ENCODE measurements at regions not wholly inside any gene's neighbourhood (a gene's known extent, or its start where the extent isn't known, plus 50 kb on each side); places are given as distances from the start of the nearest gene placed in this dataset.

DNA sequence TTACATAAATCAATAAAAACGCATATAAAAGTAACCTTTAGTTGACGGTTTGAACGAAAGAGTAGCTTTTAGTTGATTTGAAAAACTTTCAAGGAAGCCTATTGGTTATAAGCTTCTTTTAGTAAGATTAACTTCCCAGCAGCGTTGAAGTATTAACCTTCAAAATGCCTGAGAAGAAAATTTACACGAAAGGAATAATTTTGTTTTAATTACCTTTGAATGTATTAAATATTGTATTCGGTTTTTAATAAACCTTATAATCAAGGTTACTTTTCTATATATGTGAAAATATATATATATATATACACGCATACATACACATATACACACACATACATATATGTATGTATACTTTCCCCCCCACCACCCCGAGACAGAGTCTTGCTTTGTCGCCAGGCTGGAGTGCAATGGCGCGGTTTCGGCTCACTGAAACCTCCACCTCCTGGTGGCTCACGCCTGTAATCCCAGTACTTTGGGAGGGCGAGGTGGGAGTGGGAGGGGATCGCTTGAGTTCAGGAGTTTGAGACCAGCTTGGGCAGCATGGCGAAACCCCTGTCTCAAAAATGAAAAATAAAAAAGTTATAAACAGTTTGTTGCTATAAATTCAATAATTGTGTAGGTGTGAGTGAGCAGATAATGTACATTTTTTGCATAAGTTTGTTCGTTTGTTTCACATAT is 57.6 kb upstream of the EZH2 start:
- DNase-seq (ENCODE audit: low spot score) (peak; percentile 84), FAIRE-seq (peak; percentile 44), ATAC-seq (peak; percentile 89)
- Histone ChIP-seq H3K27ac (ENCODE audit: extremely low read length, insufficient read depth, low read length) (peak overlapping the region; percentile 84), H3K4me1 (ENCODE audit: insufficient read depth, low read length) (peaks cover 17% of the 10 kb centered on the region), H3K9me3 (ENCODE audit: low read length) (no peaks in the 10 kb centered on the region), H2AFZ (ENCODE audit: low read length) (no peak overlapping the region), H3K4me2 (ENCODE audit: low read depth, low read length) (peak overlapping the region; percentile 93), H4K20me1 (ENCODE audit: insufficient read depth, low read length) (no peaks in the 10 kb centered on the region), H3K27me3 (ENCODE audit: control insufficient read depth in 1 of 2, insufficient read depth in 2 of 2, low read length in 2 of 2) (no peaks in the 10 kb centered on the region; a peak in 1 of 5 replicates), H3K4me3 (replicated peaks in 1 of 3; ENCODE audit: insufficient read depth in 1 of 3, low read depth in 2 of 3, low read length in 3 of 3) (peak overlapping the region; percentile 81 to 91 (median 88)), H3K9ac (ENCODE audit: insufficient read depth, low read depth, low read length) (peak overlapping the region; percentile 85), H3K79me2 (ENCODE audit: insufficient read depth, low read length) (no peaks in the 10 kb centered on the region), H3K36me3 (replicated peaks in 1 of 2; ENCODE audit: control insufficient read depth in 1 of 2, insufficient read depth in 2 of 2, low read length in 2 of 2) (no peaks in the 10 kb centered on the region)
- ChIA-PET CTCF (ENCODE audit: low intra/inter-chr PET ratio, low total read pairs) (interaction anchor here (1.0 kb wide), 1 partner anchor 85 kb away, joined by 3 read pairs; no protein-coding TSS in a partner anchor), POLR2A (interaction anchor here (0.6 to 1.5 kb wide), 8 partner anchors 17 to 241 kb away, joined by 3 to 7 read pairs (median 5); no protein-coding TSS in a partner anchor)
- WGBS (ENCODE audit: low lambda C conversion rate): under 1% methylated on average over 17 of the region's 17 CpGs
- in situ Hi-C loops (cut with HindIII; ENCODE audit: extremely low pct_ligation_motif_present, low pct_unique_long_range_greater_than_20kb): no loop called here
- intact Hi-C loops (cut with micrococcal nuclease; ENCODE audit: unreplicated experiment): loop anchor here (1.0 to 2.0 kb wide), 3 partner anchors 22 to 85 kb away; no protein-coding TSS in a partner anchor
- BruUV-seq (replicated peaks): no TSS peak
- TF ChIP-seq WIZ (CRISPR knock-in tag; IDR thresholded peaks at IDR 0.05) (no peak), GATAD1 (CRISPR knock-in tag; IDR thresholded peaks at IDR 0.05) (0 out of 2 replicates have a peak, but pooled peaks have one; percentile 4), ATF4 (CRISPR knock-in tag; IDR thresholded peaks at IDR 0.05) (no peak), SRSF1 (optimal IDR thresholded peaks at IDR 0.05; ENCODE audit: low read depth, low read length) (no peak), STAG1 (CRISPR knock-in tag; IDR thresholded peaks at IDR 0.05) (peak; percentile 27; the same call in 1 of the 2 replicates), ZNF3 (CRISPR knock-in tag; IDR thresholded peaks at IDR 0.05) (no peak), ZNF441 (CRISPR knock-in tag; IDR thresholded peaks at IDR 0.05; ENCODE audit: borderline replicate concordance) (peak; percentile 50; the same call in 1 of the 2 replicates), GLI4 (CRISPR knock-in tag; IDR thresholded peaks at IDR 0.05; ENCODE audit: borderline replicate concordance) (no peak), CHD2 (IDR thresholded peaks at IDR 0.05; ENCODE audit: low read depth, low read length) (no peak), CEBPZ (IDR thresholded peaks at IDR 0.05; ENCODE audit: low read length) (no peak), KDM2A (CRISPR knock-in tag; IDR thresholded peaks at IDR 0.05; ENCODE audit: borderline replicate concordance, low read depth) (peak; percentile 32; the same call in 1 of the 2 replicates), RAD21 (CRISPR knock-in tag; IDR thresholded peaks at IDR 0.05) (0 out of 2 replicates have a peak, but pooled peaks have one; percentile 22)
- TF ChIP-seq, protein P1, sequence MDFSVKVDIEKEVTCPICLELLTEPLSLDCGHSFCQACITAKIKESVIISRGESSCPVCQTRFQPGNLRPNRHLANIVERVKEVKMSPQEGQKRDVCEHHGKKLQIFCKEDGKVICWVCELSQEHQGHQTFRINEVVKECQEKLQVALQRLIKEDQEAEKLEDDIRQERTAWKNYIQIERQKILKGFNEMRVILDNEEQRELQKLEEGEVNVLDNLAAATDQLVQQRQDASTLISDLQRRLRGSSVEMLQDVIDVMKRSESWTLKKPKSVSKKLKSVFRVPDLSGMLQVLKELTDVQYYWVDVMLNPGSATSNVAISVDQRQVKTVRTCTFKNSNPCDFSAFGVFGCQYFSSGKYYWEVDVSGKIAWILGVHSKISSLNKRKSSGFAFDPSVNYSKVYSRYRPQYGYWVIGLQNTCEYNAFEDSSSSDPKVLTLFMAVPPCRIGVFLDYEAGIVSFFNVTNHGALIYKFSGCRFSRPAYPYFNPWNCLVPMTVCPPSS (IDR thresholded peaks at IDR 0.05): no peak
- TF ChIP-seq, protein P2, sequence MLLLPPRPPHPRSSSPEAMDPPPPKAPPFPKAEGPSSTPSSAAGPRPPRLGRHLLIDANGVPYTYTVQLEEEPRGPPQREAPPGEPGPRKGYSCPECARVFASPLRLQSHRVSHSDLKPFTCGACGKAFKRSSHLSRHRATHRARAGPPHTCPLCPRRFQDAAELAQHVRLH (CRISPR knock-in tag; IDR thresholded peaks at IDR 0.05; ENCODE audit: borderline replicate concordance, low read depth): no peak
- TF ChIP-seq, protein P3, sequence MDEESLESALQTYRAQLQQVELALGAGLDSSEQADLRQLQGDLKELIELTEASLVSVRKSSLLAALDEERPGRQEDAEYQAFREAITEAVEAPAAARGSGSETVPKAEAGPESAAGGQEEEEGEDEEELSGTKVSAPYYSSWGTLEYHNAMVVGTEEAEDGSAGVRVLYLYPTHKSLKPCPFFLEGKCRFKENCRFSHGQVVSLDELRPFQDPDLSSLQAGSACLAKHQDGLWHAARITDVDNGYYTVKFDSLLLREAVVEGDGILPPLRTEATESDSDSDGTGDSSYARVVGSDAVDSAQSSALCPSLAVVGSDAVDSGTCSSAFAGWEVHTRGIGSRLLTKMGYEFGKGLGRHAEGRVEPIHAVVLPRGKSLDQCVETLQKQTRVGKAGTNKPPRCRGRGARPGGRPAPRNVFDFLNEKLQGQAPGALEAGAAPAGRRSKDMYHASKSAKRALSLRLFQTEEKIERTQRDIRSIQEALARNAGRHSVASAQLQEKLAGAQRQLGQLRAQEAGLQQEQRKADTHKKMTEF (CRISPR knock-in tag; IDR thresholded peaks at IDR 0.05): 0 out of 2 replicates have a peak, but pooled peaks have one; percentile 5
